Smooth muscle cell (in vitro differentiated cells): ENCODE measurements at regions not wholly inside any gene's neighbourhood (a gene's known extent, or its start where the extent isn't known, plus 50 kb on each side); places are given as distances from the start of the nearest gene placed in this dataset.

Source experiments
- DNase-seq: peaks from one replicate; lab custom pipeline; 2025; ENCODE audit not compliant: unreplicated experiment; lab: John Stamatoyannopoulos, UW
- H2AFZ ChIP-seq: fragments of 200-600 bp; sonication (generic); 2 replicates; pipeline ENCODE4 v1.6.0; 2016; ENCODE audit warnings: antibody characterized with exemption, low read depth, mild to moderate bottlenecking
- H3F3A ChIP-seq: fragments of 200-600 bp; sonication (generic); 2 replicates; pipeline ENCODE4 v1.6.0; 2017; ENCODE audit warnings: antibody characterized with exemption, low read depth
- H3K27ac ChIP-seq: fragments of 200-600 bp; sonication (generic); 2 replicates; pipeline ENCODE4 v1.5.1; 2016; ENCODE audit warnings: low read depth, mild to moderate bottlenecking
- H3K27me3 ChIP-seq: fragments of 200-600 bp; sonication (generic); 2 replicates; pipeline ENCODE4 v1.6.1; 2016; ENCODE audit warnings: low read depth, mild to moderate bottlenecking
- H3K36me3 ChIP-seq: fragments of 200-600 bp; sonication (generic); 2 replicates; pipeline ENCODE4 v1.5.1; 2016; ENCODE audit warnings: low read depth
- H3K4me1 ChIP-seq: fragments of 200-600 bp; sonication (generic); 2 replicates; pipeline ENCODE4 v1.5.1; 2016; ENCODE audit warnings: low read depth
- H3K4me2 ChIP-seq: fragments of 200-600 bp; sonication (generic); 2 replicates; pipeline ENCODE4 v1.6.0; 2016; ENCODE audit warnings: mild to moderate bottlenecking
- H3K4me3 ChIP-seq: fragments of 200-600 bp; sonication (generic); 2 replicates; pipeline ENCODE4 v1.5.1; 2016; ENCODE audit warnings: mild to moderate bottlenecking
- H3K79me2 ChIP-seq: fragments of 200-600 bp; sonication (generic); 2 replicates; pipeline ENCODE4 v1.6.0; 2016; ENCODE audit warnings: low read depth, mild to moderate bottlenecking
- H3K9ac ChIP-seq: fragments of 200-600 bp; sonication (generic); 2 replicates; pipeline ENCODE4 v1.6.0; 2016; ENCODE audit warnings: low read depth
- H3K9me3 ChIP-seq: fragments of 200-600 bp; sonication (generic); replicated peaks from 2 replicates; pipeline ENCODE4 v1.5.1; 2016; ENCODE audit warnings: low read depth
- H4K20me1 ChIP-seq: fragments of 200-600 bp; sonication (generic); 2 replicates; pipeline ENCODE4 v1.6.0; 2016; ENCODE audit warnings: low read depth
- CTCF ChIP-seq: fragments of 200-600 bp; sonication (generic); IDR thresholded peaks from 2 replicates; pipeline ENCODE4 v1.5.1; 2017; ENCODE audit warnings: borderline replicate concordance, mild to moderate bottlenecking, antibody characterized with exemption; ENCODE audit not compliant: insufficient read depth, poor library complexity, severe bottlenecking
- WGBS: methylation state at CpG from one replicate; pipeline ENCODE4 v1.1.7; 2016; ENCODE audit warnings: low lambda C conversion rate; 5-methylcytosine and 5-hydroxymethylcytosine counted together

- H3K36me3 ChIP-seq = no peaks in the 10 kb centered on the region
- no peak for DNase-seq
- no peaks in the 10 kb centered on the region for H4K20me1 ChIP-seq
- H2AFZ ChIP-seq = no peak overlapping the region
- no peaks in the 10 kb centered on the region for H3K9me3 ChIP-seq
- no peak overlapping the region for H3K27ac ChIP-seq
- no peak for TF ChIP-seq CTCF
- H3K27me3 ChIP-seq = no peaks in the 10 kb centered on the region
- H3K4me1 ChIP-seq = peaks cover 7% of the 10 kb centered on the region
- no peaks in the 10 kb centered on the region for H3F3A ChIP-seq
- H3K9ac ChIP-seq = no peak overlapping the region
- H3K79me2 ChIP-seq = no peaks in the 10 kb centered on the region
- H3K4me2 ChIP-seq = no peak overlapping the region
- no peak overlapping the region for H3K4me3 ChIP-seq
Measured at GRCh38 chr11:34793666-34794065, 122.5 kb downstream of the APIP start.

GRCh38 chr11:34792814-34793258 lies 123.3 kb downstream of the APIP start:
- H3K36me3 ChIP-seq = no peaks in the 10 kb centered on the region
- H3K27ac ChIP-seq = no peak overlapping the region
- no peaks in the 10 kb centered on the region for H3K79me2 ChIP-seq
- DNase-seq = no peak
- WGBS = 95% methylated on average over 4 of the region's 4 CpGs
- no peak overlapping the region for H3K4me2 ChIP-seq
- H4K20me1 ChIP-seq = no peaks in the 10 kb centered on the region
- TF ChIP-seq CTCF = no peak
- H3K9ac ChIP-seq = no peak overlapping the region
- peaks cover 7% of the 10 kb centered on the region for H3K4me1 ChIP-seq
- no peak overlapping the region for H3K4me3 ChIP-seq
- H3F3A ChIP-seq = no peaks in the 10 kb centered on the region
- no peaks in the 10 kb centered on the region for H3K27me3 ChIP-seq
- H3K9me3 ChIP-seq = no peaks in the 10 kb centered on the region
- no peak overlapping the region for H2AFZ ChIP-seq

- H3K4me1 ChIP-seq = peaks cover 7% of the 10 kb centered on the region
- H3F3A ChIP-seq = no peaks in the 10 kb centered on the region
- 83% methylated on average over 5 of the region's 5 CpGs for WGBS
- H3K9me3 ChIP-seq = no peaks in the 10 kb centered on the region
- no peak overlapping the region for H3K27ac ChIP-seq
- H4K20me1 ChIP-seq = no peaks in the 10 kb centered on the region
- H3K9ac ChIP-seq = no peak overlapping the region
- H3K27me3 ChIP-seq = no peaks in the 10 kb centered on the region
- H3K4me3 ChIP-seq = no peak overlapping the region
- no peaks in the 10 kb centered on the region for H3K79me2 ChIP-seq
- no peak for TF ChIP-seq CTCF
- no peak overlapping the region for H3K4me2 ChIP-seq
- no peaks in the 10 kb centered on the region for H3K36me3 ChIP-seq
- DNase-seq = no peak
- no peak overlapping the region for H2AFZ ChIP-seq
Measured at GRCh38 chr11:34791780-34792542, 124.2 kb downstream of the APIP start.

GRCh38 chr11:34790620-34791019 lies 125.6 kb downstream of the APIP start:
- 91% methylated on average over 3 of the region's 3 CpGs for WGBS
- no peak for TF ChIP-seq CTCF
- no peak overlapping the region for H3K9ac ChIP-seq
- H3K4me3 ChIP-seq = no peak overlapping the region
- H3K79me2 ChIP-seq = no peaks in the 10 kb centered on the region
- H2AFZ ChIP-seq = no peak overlapping the region
- DNase-seq = no peak
- H3K27me3 ChIP-seq = no peaks in the 10 kb centered on the region
- no peak overlapping the region for H3K27ac ChIP-seq
- H3K36me3 ChIP-seq = no peaks in the 10 kb centered on the region
- H4K20me1 ChIP-seq = no peaks in the 10 kb centered on the region
- no peaks in the 10 kb centered on the region for H3F3A ChIP-seq
- no peak overlapping the region for H3K4me2 ChIP-seq
- H3K4me1 ChIP-seq = peaks cover 7% of the 10 kb centered on the region
- no peaks in the 10 kb centered on the region for H3K9me3 ChIP-seq
